Trophoblast cell (in vitro differentiated cells and primary cell): ENCODE measurements at regions not wholly inside any gene's neighbourhood (a gene's known extent, or its start where the extent isn't known, plus 50 kb on each side); places are given as distances from the start of the nearest gene placed in this dataset.
"Not testable (repeated sequence)": the region's sequence is repeated elsewhere in the genome, so short reads cannot be mapped to it uniquely, and the experiment has no call there.

Experiments
- DNase-seq, 2 donors: peaks; one replicate each; pipeline ENCODE4 v3.0.0-alpha.2; 2016
- H2AFZ ChIP-seq: 2 replicates; pipeline ENCODE4 v1.6.1; 2013; ENCODE audit warnings: low read length, moderate library complexity, mild to moderate bottlenecking; ENCODE audit not compliant: insufficient read depth, poor library complexity
- H2AK5ac ChIP-seq: 2 replicates; pipeline ENCODE4 v1.6.1; 2013; ENCODE audit warnings: mild to moderate bottlenecking, low read length
- H2BK120ac ChIP-seq: 2 replicates; pipeline ENCODE4 v1.6.1; 2013; ENCODE audit warnings: low read length, mild to moderate bottlenecking, moderate library complexity; ENCODE audit not compliant: insufficient read depth, poor library complexity
- H2BK12ac ChIP-seq: 2 replicates; pipeline ENCODE4 v1.6.1; 2013; ENCODE audit warnings: mild to moderate bottlenecking, low read length, moderate library complexity
- H2BK5ac ChIP-seq: 2 replicates; pipeline ENCODE4 v1.6.1; 2013; ENCODE audit warnings: low read length, low read depth, moderate library complexity, mild to moderate bottlenecking; ENCODE audit not compliant: poor library complexity
- H3K14ac ChIP-seq: 2 replicates; pipeline ENCODE4 v1.6.1; 2013; ENCODE audit warnings: mild to moderate bottlenecking, low read length
- H3K18ac ChIP-seq: 2 replicates; pipeline ENCODE4 v1.6.1; 2013; ENCODE audit warnings: mild to moderate bottlenecking, low read length
- H3K23ac ChIP-seq: 2 replicates; pipeline ENCODE4 v1.6.1; 2013; ENCODE audit warnings: low read length
- H3K27ac ChIP-seq: 2 replicates; pipeline ENCODE4 v1.5.1; 2013; ENCODE audit warnings: low read depth, mild to moderate bottlenecking, inconsistent platforms, low read length, moderate library complexity
- H3K27me3 ChIP-seq: 2 replicates; pipeline ENCODE4 v1.6.1; 2013; ENCODE audit warnings: inconsistent platforms, mild to moderate bottlenecking, low read length, moderate library complexity; ENCODE audit not compliant: insufficient read depth
- H3K36me3 ChIP-seq, 2 experiments: 1 replicate in 1 of 2; 2 replicates in 1 of 2; pipeline ENCODE4 v1.6.1; 2013; ENCODE audit warnings: low read length in 2 of 2, mild to moderate bottlenecking in 2 of 2, moderate library complexity in 1 of 2; ENCODE audit not compliant: insufficient read depth in 2 of 2, control insufficient read depth in 1 of 2
- H3K4ac ChIP-seq: 2 replicates; pipeline ENCODE4 v1.6.1; 2013; ENCODE audit warnings: low read depth, mild to moderate bottlenecking, low read length, moderate library complexity
- H3K4me1 ChIP-seq, 2 experiments: 1 replicate in 1 of 2; 2 replicates in 1 of 2; pipeline ENCODE4 v1.6.1; 2013; ENCODE audit warnings: low read length in 2 of 2, mild to moderate bottlenecking in 2 of 2, moderate library complexity in 1 of 2; ENCODE audit not compliant: insufficient read depth in 2 of 2, control insufficient read depth in 1 of 2
- H3K4me2 ChIP-seq: 2 replicates; pipeline ENCODE4 v1.6.1; 2013; ENCODE audit warnings: inconsistent platforms, mild to moderate bottlenecking, low read length, moderate library complexity
- H3K4me3 ChIP-seq: 2 replicates; pipeline ENCODE4 v1.5.1; 2013; ENCODE audit warnings: mild to moderate bottlenecking, low read depth, low read length, inconsistent platforms
- H3K79me1 ChIP-seq: one replicate; pipeline ENCODE4 v1.6.1; 2013; ENCODE audit warnings: low read length
- H3K79me2 ChIP-seq: 2 replicates; pipeline ENCODE4 v1.6.1; 2013; ENCODE audit warnings: low read length, mild to moderate bottlenecking; ENCODE audit not compliant: control insufficient read depth, insufficient read depth, poor library complexity
- H3K9ac ChIP-seq: 2 replicates; pipeline ENCODE4 v1.6.1; 2013; ENCODE audit warnings: mild to moderate bottlenecking, low read length
- H3K9me3 ChIP-seq: 2 replicates; pipeline ENCODE4 v1.6.1; 2013; ENCODE audit warnings: low read depth, mild to moderate bottlenecking, control low read depth, inconsistent platforms, low read length; ENCODE audit not compliant: insufficient read depth
- H4K12ac ChIP-seq: 2 replicates; pipeline ENCODE4 v1.6.1; 2013; ENCODE audit warnings: low read depth, mild to moderate bottlenecking, low read length, moderate library complexity
- H4K8ac ChIP-seq: 2 replicates; pipeline ENCODE4 v1.6.1; 2013; ENCODE audit warnings: low read depth, mild to moderate bottlenecking, low read length, moderate library complexity
- H4K91ac ChIP-seq: one replicate; pipeline ENCODE4 v1.6.1; 2013; ENCODE audit warnings: low read depth, mild to moderate bottlenecking, low read length, moderate library complexity
- WGBS: extraction: QIAGEN DNeasy Blood & Tissue Kit; methylation state at CpG from one replicate; pipeline ENCODE4 v1.1.7; 2013; ENCODE audit warnings: missing lambda C conversion rate; ENCODE audit not compliant: insufficient read length, insufficient coverage; ENCODE audit errors: extremely low coverage; 5-methylcytosine and 5-hydroxymethylcytosine counted together

DNA sequence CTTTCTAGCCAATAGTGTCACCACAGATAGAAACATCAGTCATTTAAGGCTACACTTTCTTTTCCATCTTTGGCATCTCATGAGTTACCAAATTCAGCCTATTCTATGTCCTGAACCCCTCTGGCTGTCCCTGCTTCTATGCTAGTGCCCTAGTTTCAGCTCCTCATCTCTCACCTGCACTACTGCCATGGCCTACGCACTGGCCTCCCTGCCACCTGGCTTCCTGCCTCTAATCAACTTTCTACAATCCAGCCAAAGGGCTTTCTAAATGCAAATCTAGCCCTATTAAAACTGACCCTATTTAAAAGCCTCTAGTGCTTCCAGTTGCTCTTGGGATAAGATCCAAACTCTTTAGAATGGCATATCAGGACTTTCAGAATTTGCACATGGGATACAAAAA is 482.9 kb downstream of the TMEM38B start:
- Histone ChIP-seq H3K79me1 (no peaks in the 10 kb centered on the region), H3K4me1 (no peaks in the 10 kb centered on the region), H3K4ac (no peak overlapping the region), H2AFZ (no peak overlapping the region), H4K8ac (no peak overlapping the region), H4K12ac (no peak overlapping the region), H3K18ac (no peak overlapping the region), H3K9me3 (no peaks in the 10 kb centered on the region), H2BK120ac (no peak overlapping the region), H2BK5ac (no peak overlapping the region), H3K36me3 (no peaks in the 10 kb centered on the region), H3K14ac (no peak overlapping the region), H3K79me2 (no peaks in the 10 kb centered on the region), H3K9ac (no peak overlapping the region), H2AK5ac (no peak overlapping the region), H2BK12ac (no peak overlapping the region), H3K23ac (no peak overlapping the region), H4K91ac (no peak overlapping the region), H3K4me2 (no peak overlapping the region), H3K27ac (no peak overlapping the region), H3K4me3 (no peak overlapping the region), H3K27me3 (no peaks in the 10 kb centered on the region)
- no peak for DNase-seq
- no CpG with 5 or more reads among the region's 1 CpG for WGBS

DNA sequence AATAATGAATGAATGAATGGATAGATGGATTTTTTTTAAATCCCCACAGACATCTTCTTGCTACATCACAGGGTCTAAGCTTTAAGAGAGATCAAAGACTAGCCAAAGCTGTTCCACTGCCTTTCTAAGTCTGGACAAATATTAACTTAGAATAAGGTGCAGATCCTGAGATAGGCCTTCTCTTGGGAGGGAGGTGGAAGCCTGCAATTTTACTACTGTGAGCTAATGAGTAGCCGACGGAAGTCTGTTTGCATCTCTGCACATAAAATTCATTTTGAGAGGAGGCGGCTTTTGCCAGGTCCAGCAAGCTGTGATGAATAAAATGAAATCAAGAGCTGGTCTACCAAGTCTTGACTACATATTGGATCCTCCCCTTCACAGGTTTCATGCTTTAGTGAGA is 484.9 kb downstream of the TMEM38B start:
- no peaks in the 10 kb centered on the region for H3K79me1 ChIP-seq
- no peak for DNase-seq
- H3K36me3 ChIP-seq = no peaks in the 10 kb centered on the region
- H3K4me1 ChIP-seq = no peaks in the 10 kb centered on the region
- no peak overlapping the region for H3K27ac ChIP-seq
- no peak overlapping the region for H3K4me2 ChIP-seq
- H3K27me3 ChIP-seq = no peaks in the 10 kb centered on the region
- H2BK5ac ChIP-seq = no peak overlapping the region
- H2AK5ac ChIP-seq = no peak overlapping the region
- no peak overlapping the region for H4K12ac ChIP-seq
- H2BK120ac ChIP-seq = no peak overlapping the region
- no peak overlapping the region for H3K4me3 ChIP-seq
- H2AFZ ChIP-seq = no peak overlapping the region
- H2BK12ac ChIP-seq = no peak overlapping the region
- no peak overlapping the region for H4K8ac ChIP-seq
- no peaks in the 10 kb centered on the region for H3K79me2 ChIP-seq
- H3K9ac ChIP-seq = no peak overlapping the region
- WGBS = no CpG with 5 or more reads among the region's 3 CpGs
- no peaks in the 10 kb centered on the region for H3K9me3 ChIP-seq
- H3K23ac ChIP-seq = no peak overlapping the region
- no peak overlapping the region for H4K91ac ChIP-seq
- no peak overlapping the region for H3K14ac ChIP-seq
- no peak overlapping the region for H3K18ac ChIP-seq
- H3K4ac ChIP-seq = no peak overlapping the region

DNA sequence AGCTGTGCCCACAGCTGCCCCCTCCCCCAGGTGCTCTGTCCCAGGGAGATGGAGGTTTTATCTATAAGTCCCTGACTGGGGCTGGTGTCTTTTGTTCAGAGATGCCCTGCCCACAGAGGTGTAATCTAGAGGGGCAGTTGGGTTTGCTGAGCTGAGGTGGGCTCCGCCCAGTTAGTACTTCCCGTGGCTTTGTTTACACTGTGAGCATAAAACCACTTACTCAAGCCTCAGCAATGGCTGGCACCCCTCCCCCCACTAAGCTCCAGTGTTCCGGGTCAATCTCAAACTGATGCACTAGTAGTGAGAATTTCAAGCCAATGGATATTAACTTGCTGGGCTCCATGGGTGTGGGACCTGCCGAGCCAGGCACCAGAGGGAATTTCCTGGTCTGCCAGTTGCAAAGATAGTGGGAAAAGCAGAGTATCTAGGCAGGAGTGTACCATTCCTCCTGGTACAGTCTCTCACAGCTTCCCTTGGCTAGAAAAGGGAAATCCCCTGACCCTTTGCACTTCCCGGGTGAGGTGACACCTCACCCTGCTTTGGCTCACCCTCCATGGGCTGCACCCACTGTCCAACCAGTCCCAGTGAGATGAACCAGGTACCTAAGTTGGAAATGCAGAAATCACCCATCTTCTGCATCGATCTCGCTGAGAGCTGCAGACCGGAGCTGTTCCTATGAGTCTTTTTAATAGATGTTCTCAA is 509.6 kb downstream of the TMEM38B start:
- H3K27ac ChIP-seq, H2BK120ac ChIP-seq, H3K14ac ChIP-seq, H4K12ac ChIP-seq, H3K36me3 ChIP-seq, H3K4me1 ChIP-seq, H3K79me2 ChIP-seq, H4K91ac ChIP-seq, H3K18ac ChIP-seq, H3K23ac ChIP-seq, H2AFZ ChIP-seq, H3K9me3 ChIP-seq, H3K79me1 ChIP-seq, H2AK5ac ChIP-seq, H3K9ac ChIP-seq, H3K27me3 ChIP-seq, H2BK5ac ChIP-seq, DNase-seq, H3K4ac ChIP-seq, H4K8ac ChIP-seq, H3K4me3 ChIP-seq, H3K4me2 ChIP-seq, H2BK12ac ChIP-seq: not testable (repeated sequence)
- no CpG with 5 or more reads among the region's 8 CpGs for WGBS

- H4K8ac ChIP-seq = no peak overlapping the region
- H3K79me2 ChIP-seq = no peaks in the 10 kb centered on the region
- DNase-seq = no peak
- no peak overlapping the region for H4K12ac ChIP-seq
- H3K27ac ChIP-seq = no peak overlapping the region
- H2BK12ac ChIP-seq = no peak overlapping the region
- no peak overlapping the region for H3K4me2 ChIP-seq
- H3K9me3 ChIP-seq = no peaks in the 10 kb centered on the region
- no peak overlapping the region for H3K4me3 ChIP-seq
- no peaks in the 10 kb centered on the region for H3K4me1 ChIP-seq
- H2AFZ ChIP-seq = no peak overlapping the region
- no peak overlapping the region for H3K18ac ChIP-seq
- no peak overlapping the region for H3K4ac ChIP-seq
- H2BK120ac ChIP-seq = no peak overlapping the region
- WGBS = no CpG with 5 or more reads among the region's 1 CpG
- H3K14ac ChIP-seq = no peak overlapping the region
- no peaks in the 10 kb centered on the region for H3K36me3 ChIP-seq
- no peaks in the 10 kb centered on the region for H3K79me1 ChIP-seq
- H4K91ac ChIP-seq = no peak overlapping the region
- no peak overlapping the region for H3K23ac ChIP-seq
- no peak overlapping the region for H2BK5ac ChIP-seq
- no peak overlapping the region for H3K9ac ChIP-seq
- H3K27me3 ChIP-seq = no peaks in the 10 kb centered on the region
- no peak overlapping the region for H2AK5ac ChIP-seq
Observed at GRCh38 chr9:106207298-106207697, 513.0 kb downstream of the TMEM38B start.
